ENCODE measurements at regions not wholly inside any gene's neighbourhood (a gene's known extent, or its start where the extent isn't known, plus 50 kb on each side); places are given as distances from the start of the nearest gene placed in this dataset.

- no peak overlapping the region for H3K27ac ChIP-seq
- no peaks in the 10 kb centered on the region for H3K9me3 ChIP-seq
- no peak for ATAC-seq
- intact Hi-C loops (cut with DNase I), result no loop called here
- no peaks in the 10 kb centered on the region for H3K4me1 ChIP-seq
- H3K4me3 ChIP-seq, result no peak overlapping the region
- WGBS, 4 donors, result 87 to 98% (median 90%) methylated on average over 3 of the region's 3 CpGs
- no peaks in the 10 kb centered on the region for H3K36me3 ChIP-seq
- DNase-seq, result no peak
- H3K27me3 ChIP-seq, result no peaks in the 10 kb centered on the region
- TF ChIP-seq CTCF (IDR thresholded peaks at IDR 0.05), result no peak
- TF ChIP-seq POLR2A (IDR thresholded peaks at IDR 0.05), result no peak
These were observed 126.7 kb upstream of the AGA start for GRCh38 chr4:177568931-177569330.

- no peaks in the 10 kb centered on the region for H3K4me1 ChIP-seq
These were observed 127.2 kb upstream of the AGA start for GRCh38 chr4:177569434-177569833.

GRCh38 chr4:177573507-177573906 lies 131.3 kb upstream of the AGA start:
- DNase-seq (no peak), ATAC-seq (no peak)
- WGBS, 4 donors, result 89 to 95% (median 93%) methylated on average over 2 of the region's 2 CpGs
- Histone ChIP-seq H3K27ac (no peak overlapping the region), H3K4me1 (peaks cover 0 to 3% (median 0%) of the 10 kb centered on the region in 12 donors), H3K9me3 (no peaks in the 10 kb centered on the region), H3K4me3 (no peak overlapping the region), H3K36me3 (no peaks in the 10 kb centered on the region), H3K27me3 (no peaks in the 10 kb centered on the region)
- intact Hi-C loops (cut with DNase I), result no loop called here
- TF ChIP-seq CTCF (IDR thresholded peaks at IDR 0.05) (no peak), POLR2A (IDR thresholded peaks at IDR 0.05) (no peak)

More at GRCh38 chr4:177569434-177569833, 127.2 kb upstream of the AGA start:
- no peaks in the 10 kb centered on the region for H3K9me3 ChIP-seq
- no peak for ATAC-seq
- no peak for TF ChIP-seq POLR2A (IDR thresholded peaks at IDR 0.05)
- TF ChIP-seq CTCF (IDR thresholded peaks at IDR 0.05), result no peak
- H3K27me3 ChIP-seq, result no peaks in the 10 kb centered on the region
- no peaks in the 10 kb centered on the region for H3K36me3 ChIP-seq
- no peak overlapping the region for H3K27ac ChIP-seq
- DNase-seq, result no peak
- intact Hi-C loops (cut with DNase I), result no loop called here
- WGBS, 4 donors, result 46 to 62% (median 56%) methylated on average over 1 of the region's 1 CpG
- H3K4me3 ChIP-seq, result no peak overlapping the region

- WGBS, 4 donors, result 58 to 65% (median 63%) methylated on average over 8 of the region's 8 CpGs
- intact Hi-C loops (cut with DNase I), result no loop called here
- no peak for ATAC-seq
- H3K4me1 ChIP-seq, result peaks cover 0 to 3% (median 0%) of the 10 kb centered on the region in 12 donors
- H3K4me3 ChIP-seq, result no peak overlapping the region
- DNase-seq, result no peak
- H3K27ac ChIP-seq, result no peak overlapping the region
- H3K27me3 ChIP-seq, result no peaks in the 10 kb centered on the region
- no peaks in the 10 kb centered on the region for H3K36me3 ChIP-seq
- no peaks in the 10 kb centered on the region for H3K9me3 ChIP-seq
- TF ChIP-seq POLR2A (IDR thresholded peaks at IDR 0.05) (no peak), CTCF (IDR thresholded peaks at IDR 0.05) (no peak)
These were observed 132.2 kb upstream of the AGA start for GRCh38 chr4:177574446-177574845.

Data from heart left ventricle (tissue), 16 donors.